ENCODE measurements at regions not wholly inside any gene's neighbourhood (a gene's known extent, or its start where the extent isn't known, plus 50 kb on each side); places are given as distances from the start of the nearest gene placed in this dataset.

GRCh38 chr11:121372671-121373429 lies 79.3 kb upstream of the SORL1 start:
- TF ChIP-seq CTCF (IDR thresholded peaks at IDR 0.05) (no peak), ZFX (IDR thresholded peaks at IDR 0.05; ENCODE audit: borderline replicate concordance) (no peak)
